ENCODE measurements at regions not wholly inside any gene's neighbourhood (a gene's known extent, or its start where the extent isn't known, plus 50 kb on each side); places are given as distances from the start of the nearest gene placed in this dataset.

DNA sequence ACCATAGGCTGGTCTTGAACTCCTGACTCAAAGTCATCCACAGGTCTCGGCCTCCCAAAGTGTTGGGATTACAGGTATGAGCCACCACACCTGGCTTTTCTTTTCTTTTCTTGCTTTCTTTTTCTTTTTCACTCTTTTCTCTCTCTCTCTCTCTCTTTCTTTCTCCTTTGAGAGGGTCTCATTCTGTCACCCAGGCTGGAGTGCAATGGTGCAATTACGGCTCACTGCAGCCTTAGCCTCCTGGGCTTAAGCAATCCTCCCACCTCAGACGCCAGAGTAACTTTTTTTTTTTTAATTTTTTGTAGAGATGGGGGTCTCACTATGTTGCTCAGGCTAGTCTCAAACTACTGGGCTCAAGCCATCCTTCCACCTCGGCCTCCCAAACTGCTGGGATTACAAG, 133.1 kb upstream of the UBE2E1 start:
- H3K27ac Mint-ChIP-seq: no peak overlapping the region
- no peak overlapping the region for H3K4me3 Mint-ChIP-seq
- no peaks in the 10 kb centered on the region for H3K27me3 Mint-ChIP-seq (ENCODE audit: low read depth)
- H3K4me1 Mint-ChIP-seq: peaks cover 19% of the 10 kb centered on the region
- no peak for TF ChIP-seq CTCF (IDR thresholded peaks at IDR 0.05; ENCODE audit: unreplicated experiment in 3 of 3)
- H3K9me3 Mint-ChIP-seq: no peaks in the 10 kb centered on the region
- H3K36me3 Mint-ChIP-seq (ENCODE audit: low read depth): no peaks in the 10 kb centered on the region

GRCh38 chr3:23675010-23675409, 130.7 kb upstream of the UBE2E1 start:
- no peak overlapping the region for H3K27ac Mint-ChIP-seq
- H3K27me3 Mint-ChIP-seq (ENCODE audit: low read depth): no peaks in the 10 kb centered on the region
- no peaks in the 10 kb centered on the region for H3K36me3 Mint-ChIP-seq (ENCODE audit: low read depth)
- no peak overlapping the region for H3K4me3 Mint-ChIP-seq
- TF ChIP-seq CTCF (IDR thresholded peaks at IDR 0.05; ENCODE audit: unreplicated experiment in 3 of 3): no peak
- peaks cover 2% of the 10 kb centered on the region for H3K9me3 Mint-ChIP-seq
- H3K4me1 Mint-ChIP-seq: peaks cover 2% of the 10 kb centered on the region

DNA sequence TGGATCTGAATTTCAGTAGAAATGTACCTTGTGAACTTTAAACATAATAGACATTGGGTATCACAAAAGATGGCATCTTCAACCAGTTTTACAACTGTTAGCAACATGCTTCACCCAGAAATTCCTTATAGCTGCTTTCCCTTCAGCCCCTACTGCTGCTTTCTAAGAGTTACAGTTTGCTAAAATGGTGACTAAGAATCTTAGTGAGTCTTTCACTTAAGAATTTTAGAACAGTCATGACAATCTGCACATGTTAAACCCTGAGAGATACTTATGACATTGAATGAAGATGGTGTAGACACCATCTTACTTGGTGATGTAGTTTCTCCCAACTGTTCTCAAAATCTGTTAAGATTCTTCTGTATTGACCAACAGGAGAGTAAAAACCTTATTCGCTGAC, 129.7 kb upstream of the UBE2E1 start:
- no peak for TF ChIP-seq CTCF (IDR thresholded peaks at IDR 0.05; ENCODE audit: unreplicated experiment in 3 of 3)
- Mint-ChIP-seq H3K36me3 (ENCODE audit: low read depth) (no peaks in the 10 kb centered on the region), H3K27ac (no peak overlapping the region)

GRCh38 chr3:23682646-23683045, 123.1 kb upstream of the UBE2E1 start:
- Mint-ChIP-seq H3K4me3 (no peak overlapping the region), H3K4me1 (peaks cover 31% of the 10 kb centered on the region), H3K36me3 (ENCODE audit: low read depth) (no peaks in the 10 kb centered on the region), H3K27ac (peak overlapping the region in 1 of 3 experiments; percentile 76), H3K27me3 (ENCODE audit: low read depth) (peaks cover 6% of the 10 kb centered on the region), H3K9me3 (peaks cover 4% of the 10 kb centered on the region)
- TF ChIP-seq CTCF (IDR thresholded peaks at IDR 0.05; ENCODE audit: unreplicated experiment in 3 of 3): no peak

More for the DNA sequence above, 129.7 kb upstream of the UBE2E1 start:
- H3K4me1 Mint-ChIP-seq: no peaks in the 10 kb centered on the region
- H3K4me3 Mint-ChIP-seq: no peak overlapping the region
- H3K9me3 Mint-ChIP-seq: peaks cover 4% of the 10 kb centered on the region
- H3K27me3 Mint-ChIP-seq (ENCODE audit: low read depth): no peaks in the 10 kb centered on the region

DNA sequence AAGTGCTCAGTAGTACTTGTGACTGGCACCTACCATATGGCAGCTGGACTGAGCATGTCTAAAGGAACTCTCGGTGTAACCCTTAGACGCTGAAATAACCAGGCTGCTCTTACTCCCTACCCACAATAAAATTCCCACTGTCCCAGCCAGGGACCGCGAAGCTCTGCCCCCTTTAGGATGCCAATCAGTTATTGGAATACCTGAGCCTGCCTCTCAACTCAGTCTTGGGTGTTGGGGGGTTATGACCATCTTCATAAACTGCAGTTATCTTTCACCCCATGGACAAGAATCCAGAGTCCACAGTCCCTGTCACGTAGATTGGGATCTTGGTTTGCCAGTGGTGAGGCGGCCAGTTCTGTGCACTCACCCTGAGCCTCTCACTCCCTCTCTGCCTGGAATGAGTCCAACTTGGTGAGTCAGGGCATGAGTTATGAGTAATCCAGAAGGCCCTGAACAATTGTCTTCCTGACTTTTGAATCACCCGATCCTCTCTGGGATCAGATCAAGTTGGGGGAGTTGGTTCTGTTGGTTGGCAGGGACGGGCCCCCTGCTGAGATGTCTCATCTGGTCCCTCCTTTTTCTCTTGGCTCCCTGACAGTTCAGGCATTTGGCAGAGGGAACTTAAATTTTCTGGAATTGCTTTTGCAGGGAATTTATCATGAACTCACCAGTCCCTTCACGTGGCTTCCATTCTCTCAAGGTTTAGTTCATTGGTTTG, 120.1 kb upstream of the UBE2E1 start:
- peaks cover 6% of the 10 kb centered on the region for H3K36me3 Mint-ChIP-seq (ENCODE audit: low read depth)
- H3K4me1 Mint-ChIP-seq: peaks cover 31% of the 10 kb centered on the region
- no peak for TF ChIP-seq CTCF (IDR thresholded peaks at IDR 0.05; ENCODE audit: unreplicated experiment in 3 of 3)
- peaks cover 16% of the 10 kb centered on the region for H3K9me3 Mint-ChIP-seq
- H3K27ac Mint-ChIP-seq: peak overlapping the region; percentile 54 to 74 (median 63)
- no peak overlapping the region for H3K4me3 Mint-ChIP-seq
- peaks cover 6% of the 10 kb centered on the region for H3K27me3 Mint-ChIP-seq (ENCODE audit: low read depth)

- Mint-ChIP-seq H3K27ac (peak overlapping the region in 2 of 3 experiments; percentile 63 to 74), H3K27me3 (ENCODE audit: low read depth) (peaks cover 11% of the 10 kb centered on the region), H3K4me1 (peaks cover 31% of the 10 kb centered on the region), H3K36me3 (ENCODE audit: low read depth) (peaks cover 6% of the 10 kb centered on the region), H3K9me3 (peaks cover 20% of the 10 kb centered on the region), H3K4me3 (no peak overlapping the region)
- no peak for TF ChIP-seq CTCF (IDR thresholded peaks at IDR 0.05; ENCODE audit: unreplicated experiment in 3 of 3)
These were observed 119.2 kb upstream of the UBE2E1 start for GRCh38 chr3:23686519-23686918.
